C4-2B (cell line): ENCODE measurements at regions not wholly inside any gene's neighbourhood (a gene's known extent, or its start where the extent isn't known, plus 50 kb on each side); places are given as distances from the start of the nearest gene placed in this dataset.
"Not testable (repeated sequence)": the region's sequence is repeated elsewhere in the genome, so short reads cannot be mapped to it uniquely, and the experiment has no call there.

Experiments used
- H3K27ac ChIP-seq: fragments of 450-650 bp; 2 replicates; pipeline ENCODE4 v1.5.1; 2017
- ZFX ChIP-seq: fragments of 450-650 bp; IDR thresholded peaks from 2 replicates; pipeline ENCODE4 v1.6.1; 2017
- TF ChIP-seq, protein P1 (sequence below): fragments of 450-650 bp; conservative IDR thresholded peaks from 2 replicates; pipeline ENCODE4 v1.5.1; 2017; ENCODE audit warnings: mild to moderate bottlenecking

DNA sequence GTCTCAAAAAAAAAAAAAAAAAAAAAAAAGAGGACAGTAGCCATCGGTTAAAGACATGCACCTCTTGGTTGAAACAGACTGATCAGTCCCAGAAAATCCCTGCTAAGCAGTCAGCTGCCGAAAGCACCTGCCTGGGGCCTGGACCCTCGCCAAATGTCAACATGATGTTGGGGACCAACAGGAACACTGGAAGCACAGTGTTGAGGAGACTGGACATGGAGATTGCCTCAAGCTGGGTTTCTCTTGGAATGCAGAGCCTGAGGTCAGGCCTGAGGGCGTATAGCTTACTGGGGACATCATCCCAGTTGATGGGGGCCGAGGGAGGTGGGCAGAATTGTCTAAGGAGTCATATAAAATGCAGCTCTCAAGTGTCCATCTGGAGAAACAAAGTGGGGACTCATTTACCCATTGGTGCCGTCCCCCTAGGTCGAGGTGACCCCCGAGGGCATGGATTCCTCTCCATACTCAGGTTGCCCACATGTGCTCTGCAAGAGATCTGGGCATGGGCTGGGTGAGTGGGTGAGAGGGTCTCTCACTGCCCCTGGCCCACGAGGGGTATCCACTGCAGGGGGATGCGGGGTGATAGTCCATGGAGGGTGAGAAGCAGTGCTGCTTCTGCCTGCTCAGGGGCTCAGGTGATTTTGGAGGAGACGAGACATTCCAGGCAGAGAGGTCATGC, 164.5 kb downstream of the URI1 start:
- TF ChIP-seq ZFX = no peak
- TF ChIP-seq, protein P1, sequence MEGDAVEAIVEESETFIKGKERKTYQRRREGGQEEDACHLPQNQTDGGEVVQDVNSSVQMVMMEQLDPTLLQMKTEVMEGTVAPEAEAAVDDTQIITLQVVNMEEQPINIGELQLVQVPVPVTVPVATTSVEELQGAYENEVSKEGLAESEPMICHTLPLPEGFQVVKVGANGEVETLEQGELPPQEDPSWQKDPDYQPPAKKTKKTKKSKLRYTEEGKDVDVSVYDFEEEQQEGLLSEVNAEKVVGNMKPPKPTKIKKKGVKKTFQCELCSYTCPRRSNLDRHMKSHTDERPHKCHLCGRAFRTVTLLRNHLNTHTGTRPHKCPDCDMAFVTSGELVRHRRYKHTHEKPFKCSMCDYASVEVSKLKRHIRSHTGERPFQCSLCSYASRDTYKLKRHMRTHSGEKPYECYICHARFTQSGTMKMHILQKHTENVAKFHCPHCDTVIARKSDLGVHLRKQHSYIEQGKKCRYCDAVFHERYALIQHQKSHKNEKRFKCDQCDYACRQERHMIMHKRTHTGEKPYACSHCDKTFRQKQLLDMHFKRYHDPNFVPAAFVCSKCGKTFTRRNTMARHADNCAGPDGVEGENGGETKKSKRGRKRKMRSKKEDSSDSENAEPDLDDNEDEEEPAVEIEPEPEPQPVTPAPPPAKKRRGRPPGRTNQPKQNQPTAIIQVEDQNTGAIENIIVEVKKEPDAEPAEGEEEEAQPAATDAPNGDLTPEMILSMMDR = no peak

DNA sequence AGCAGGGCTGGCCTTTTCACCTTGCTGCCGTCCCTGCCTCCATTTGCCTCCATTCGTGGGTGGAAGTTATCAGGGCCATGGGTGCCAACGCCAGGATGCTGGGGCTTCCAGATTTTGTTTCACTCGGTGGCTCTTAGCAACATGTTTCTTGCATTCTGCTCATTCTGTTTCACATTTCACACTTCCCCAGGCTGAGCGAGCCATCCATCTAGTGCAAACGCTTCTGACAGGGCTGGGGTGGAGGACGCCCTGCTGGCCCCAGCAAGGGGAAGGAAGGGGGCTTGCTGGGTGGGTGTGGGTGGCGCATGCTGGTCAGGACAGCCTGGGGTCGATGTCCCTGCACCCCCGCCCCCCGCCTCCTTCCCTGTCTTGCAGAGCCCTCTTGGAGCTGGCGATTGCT, 165.2 kb downstream of the URI1 start:
- TF ChIP-seq, protein P1 = no peak
- no peak for TF ChIP-seq ZFX
- H3K27ac ChIP-seq = no peak overlapping the region

More for the DNA sequence above, 164.5 kb downstream of the URI1 start:
- no peak overlapping the region for H3K27ac ChIP-seq

DNA sequence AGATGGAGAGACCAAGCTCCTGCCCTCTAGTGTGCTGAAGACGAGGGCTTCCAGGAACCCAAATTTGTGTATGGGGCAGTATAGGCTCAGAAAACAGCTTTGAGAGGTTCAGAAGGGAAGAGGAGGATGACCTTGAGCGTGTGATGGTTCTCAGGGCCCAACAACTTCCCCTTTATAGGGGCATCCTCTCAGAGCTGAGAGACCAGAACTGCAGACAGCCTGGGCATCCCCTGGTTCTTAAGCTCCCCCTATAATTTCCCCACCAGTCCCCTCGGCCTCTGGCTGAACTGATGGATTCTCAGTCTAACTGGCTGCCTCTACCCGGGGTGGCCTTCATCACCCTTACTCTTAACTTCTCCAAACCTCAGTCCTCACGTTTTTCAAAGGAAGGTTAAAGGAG, 167.5 kb downstream of the URI1 start:
- no peak overlapping the region for H3K27ac ChIP-seq

DNA sequence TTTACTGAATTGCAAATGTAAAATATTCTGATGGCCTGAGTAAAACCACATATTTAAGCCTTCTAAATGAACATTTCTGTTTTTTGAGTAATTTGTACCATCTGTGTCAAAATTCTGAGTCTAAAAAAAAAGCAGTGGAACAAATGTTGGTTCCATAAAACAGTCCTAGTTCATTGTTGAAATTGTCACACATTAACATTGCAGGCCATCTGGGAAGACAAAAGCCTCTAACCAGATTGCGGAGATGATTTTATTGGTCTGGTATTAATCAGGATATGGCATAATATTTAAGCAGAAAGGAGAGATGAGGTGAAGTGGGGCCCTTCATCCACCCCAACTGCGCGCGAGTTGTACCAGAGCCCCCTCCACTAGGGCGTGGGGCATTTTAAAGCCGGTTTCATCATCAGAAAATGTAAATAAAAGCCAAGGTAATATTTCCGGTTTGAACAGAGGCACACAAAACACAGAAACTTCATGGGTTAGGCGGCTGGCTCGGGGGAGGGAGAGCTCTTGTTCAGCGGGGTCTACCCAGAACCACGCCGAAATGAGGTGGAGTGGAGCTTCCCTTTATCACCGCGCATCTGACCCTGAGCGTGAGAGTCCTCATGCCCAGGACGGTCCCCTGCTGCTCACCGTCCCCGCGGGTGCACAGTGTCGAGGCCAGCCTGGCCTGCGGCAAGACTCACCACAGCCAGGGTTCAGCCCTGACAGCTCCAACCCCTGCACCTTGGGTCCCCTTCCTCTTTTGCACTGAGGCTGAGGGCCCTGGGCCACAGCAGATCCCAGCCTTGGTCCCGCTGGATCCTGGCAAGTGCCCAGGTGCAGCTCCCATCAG, 169.2 kb downstream of the URI1 start:
- no peak for TF ChIP-seq ZFX
- TF ChIP-seq, protein P1 = no peak
- H3K27ac ChIP-seq = no peak overlapping the region

More for the DNA sequence above, 167.5 kb downstream of the URI1 start:
- TF ChIP-seq ZFX = no peak
- TF ChIP-seq, protein P1 = no peak

DNA sequence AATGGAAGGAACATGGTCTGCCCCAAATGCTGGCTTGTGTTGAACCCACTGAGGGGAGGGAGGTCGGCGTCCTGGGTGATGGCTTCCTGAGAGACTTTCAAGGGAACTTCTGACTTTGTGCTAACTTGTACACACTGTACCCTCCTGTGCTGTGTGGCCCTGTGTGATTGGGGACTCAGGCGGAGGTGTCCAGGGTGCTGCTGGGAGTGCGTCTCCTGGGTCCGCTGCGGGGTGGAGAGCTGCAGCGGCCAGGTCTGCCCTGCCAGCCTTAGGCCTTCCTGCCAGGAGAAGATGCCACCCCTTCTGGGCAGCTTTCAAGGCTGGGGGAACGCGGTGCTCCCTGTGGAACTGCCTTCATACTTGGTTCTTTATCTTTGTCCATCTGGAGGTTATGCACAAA, 170.1 kb downstream of the URI1 start:
- no peak overlapping the region for H3K27ac ChIP-seq
- TF ChIP-seq, protein P1 = no peak
- no peak for TF ChIP-seq ZFX

DNA sequence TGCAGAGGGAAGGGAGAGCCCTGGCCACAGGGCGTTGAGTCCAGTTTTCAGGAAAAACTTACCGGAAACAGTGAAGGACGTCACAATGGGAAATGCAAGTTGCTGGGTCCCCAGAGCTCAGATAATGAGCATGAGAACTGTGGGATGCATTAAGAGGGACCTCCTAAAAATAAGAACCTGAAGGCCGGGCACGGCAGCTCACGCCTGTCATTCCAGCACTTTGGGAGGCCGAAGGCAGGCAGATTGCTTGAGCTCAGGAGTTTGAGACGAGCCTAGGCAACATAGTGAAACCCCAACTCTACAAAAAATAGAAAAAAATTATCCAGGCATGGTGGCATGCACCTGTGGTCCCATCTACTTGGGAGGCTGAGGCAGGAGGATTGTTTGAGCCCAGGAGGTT, 170.6 kb downstream of the URI1 start:
- no peak overlapping the region for H3K27ac ChIP-seq
- TF ChIP-seq ZFX = no peak
- TF ChIP-seq, protein P1 = no peak

DNA sequence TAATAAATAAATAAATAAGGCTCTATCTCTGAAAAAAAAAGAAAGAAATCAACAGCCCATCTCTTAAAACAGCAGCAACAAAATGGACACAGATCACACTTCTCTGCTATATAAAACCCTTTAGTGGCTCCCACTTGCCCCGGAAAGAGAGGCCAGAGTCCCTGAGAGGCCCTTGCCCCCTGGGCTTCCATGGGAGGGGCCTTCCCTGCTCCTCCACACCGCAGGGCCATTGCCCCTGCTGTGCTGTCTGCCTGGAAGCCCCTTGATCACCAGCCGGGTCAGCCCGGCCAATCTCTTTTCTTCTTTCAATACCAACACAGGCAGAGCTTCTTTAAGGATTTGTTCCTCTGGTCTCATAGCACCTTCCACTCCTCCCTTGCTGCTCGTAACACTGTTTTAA, 171.1 kb downstream of the URI1 start:
- TF ChIP-seq ZFX = no peak
- TF ChIP-seq, protein P1 = no peak
- H3K27ac ChIP-seq = no peak overlapping the region

DNA sequence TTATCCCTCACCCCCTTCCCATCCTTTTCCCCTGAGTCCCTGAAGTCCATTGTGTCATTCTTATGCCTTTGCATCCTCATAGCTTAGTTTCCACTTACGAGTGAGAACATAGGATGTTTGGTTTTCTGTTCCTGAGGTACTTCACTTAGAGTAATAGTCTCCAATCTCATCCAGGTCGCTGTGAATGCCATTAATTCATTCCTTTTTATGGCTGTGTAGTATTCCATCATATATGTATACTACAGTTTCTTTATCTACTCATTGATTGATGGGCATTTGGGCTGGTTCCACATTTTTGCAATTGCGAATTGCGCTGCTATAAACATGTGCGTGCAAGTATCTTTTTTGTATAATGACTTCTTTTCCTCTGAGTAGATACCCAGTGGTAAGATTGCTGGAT, 172.1 kb downstream of the URI1 start:
- not testable (repeated sequence) for H3K27ac ChIP-seq
